ENCODE measurements at regions not wholly inside any gene's neighbourhood (a gene's known extent, or its start where the extent isn't known, plus 50 kb on each side); places are given as distances from the start of the nearest gene placed in this dataset.
A peak's percentile ranks its signal among the peaks of the same experiment; 100 is the strongest.

- ATAC-seq (ENCODE audit: low read depth in 2 of 2) (no peak), DNase-seq (no peak)
- Mint-ChIP-seq H3K4me3 (no peak overlapping the region), H3K27me3 (peaks cover 10% of the 10 kb centered on the region), H3K36me3 (no peaks in the 10 kb centered on the region), H3K4me1 (no peaks in the 10 kb centered on the region), H3K27ac (no peak overlapping the region), H3K9me3 (no peaks in the 10 kb centered on the region)
- no peaks in the 10 kb centered on the region for H3K27me3 ChIP-seq (ENCODE audit: control insufficient read depth, insufficient read depth, low read length)
- no peaks in the 10 kb centered on the region for H3K36me3 ChIP-seq (ENCODE audit: control insufficient read depth, insufficient read depth, low read length)
- no peaks in the 10 kb centered on the region for H3K9me3 ChIP-seq (ENCODE audit: control insufficient read depth in 2 of 2, low read length in 2 of 2)
- H3K4me3 ChIP-seq (ENCODE audit: low read depth, low read length), result no peak overlapping the region
- no peaks in the 10 kb centered on the region for H3K4me1 ChIP-seq (ENCODE audit: control insufficient read depth, insufficient read depth, low read length, poor library complexity, severe bottlenecking)
- H3K27ac ChIP-seq (ENCODE audit: insufficient read depth, low read length, poor library complexity, severe bottlenecking), result no peak overlapping the region
Measured at GRCh38 chr6:40809627-40810026, 222.5 kb upstream of the LRFN2 start.

GRCh38 chr6:40807484-40807883 lies 220.3 kb upstream of the LRFN2 start:
- no peaks in the 10 kb centered on the region for H3K9me3 ChIP-seq (ENCODE audit: control insufficient read depth in 2 of 2, low read length in 2 of 2)
- Mint-ChIP-seq H3K9me3 (no peaks in the 10 kb centered on the region), H3K27me3 (peaks cover 10% of the 10 kb centered on the region), H3K27ac (no peak overlapping the region), H3K36me3 (no peaks in the 10 kb centered on the region), H3K4me3 (no peak overlapping the region), H3K4me1 (no peaks in the 10 kb centered on the region)
- H3K27me3 ChIP-seq (ENCODE audit: control insufficient read depth, insufficient read depth, low read length), result no peaks in the 10 kb centered on the region
- ATAC-seq (ENCODE audit: low read depth in 2 of 2), result no peak
- DNase-seq, result no peak
- H3K36me3 ChIP-seq (ENCODE audit: control insufficient read depth, insufficient read depth, low read length), result no peaks in the 10 kb centered on the region
- no peak overlapping the region for H3K4me3 ChIP-seq (ENCODE audit: low read depth, low read length)
- H3K27ac ChIP-seq (ENCODE audit: insufficient read depth, low read length, poor library complexity, severe bottlenecking), result no peak overlapping the region
- no peaks in the 10 kb centered on the region for H3K4me1 ChIP-seq (ENCODE audit: control insufficient read depth, insufficient read depth, low read length, poor library complexity, severe bottlenecking)

GRCh38 chr6:40806256-40806864 lies 219.2 kb upstream of the LRFN2 start:
- Histone ChIP-seq H3K4me1 (ENCODE audit: control insufficient read depth, insufficient read depth, low read length, poor library complexity, severe bottlenecking) (no peaks in the 10 kb centered on the region), H3K27ac (ENCODE audit: insufficient read depth, low read length, poor library complexity, severe bottlenecking) (no peak overlapping the region), H3K27me3 (ENCODE audit: control insufficient read depth, insufficient read depth, low read length) (no peaks in the 10 kb centered on the region), H3K4me3 (ENCODE audit: low read depth, low read length) (no peak overlapping the region), H3K9me3 (ENCODE audit: control insufficient read depth in 2 of 2, low read length in 2 of 2) (no peaks in the 10 kb centered on the region), H3K36me3 (ENCODE audit: control insufficient read depth, insufficient read depth, low read length) (no peaks in the 10 kb centered on the region)
- Mint-ChIP-seq H3K4me3 (no peak overlapping the region), H3K9me3 (peaks cover 0 to 1% (median 0%) of the 10 kb centered on the region in 7 donors), H3K27me3 (peaks cover 9% of the 10 kb centered on the region), H3K4me1 (peaks cover 0 to 2% (median 0%) of the 10 kb centered on the region in 4 donors), H3K36me3 (no peaks in the 10 kb centered on the region), H3K27ac (no peak overlapping the region)
- DNase-seq (no peak), ATAC-seq (ENCODE audit: low read depth in 2 of 2) (no peak)

- no peak overlapping the region for H3K4me3 ChIP-seq (ENCODE audit: low read depth, low read length)
- H3K27me3 ChIP-seq (ENCODE audit: control insufficient read depth, insufficient read depth, low read length), result no peaks in the 10 kb centered on the region
- no peak overlapping the region for H3K27ac ChIP-seq (ENCODE audit: insufficient read depth, low read length, poor library complexity, severe bottlenecking)
- ATAC-seq (ENCODE audit: low read depth in 2 of 2), result no peak
- Mint-ChIP-seq H3K27ac (no peak overlapping the region), H3K4me1 (peaks cover 0 to 2% (median 0%) of the 10 kb centered on the region in 4 donors), H3K4me3 (no peak overlapping the region), H3K27me3 (peaks cover 5% of the 10 kb centered on the region), H3K9me3 (peaks cover 0 to 1% (median 0%) of the 10 kb centered on the region in 7 donors), H3K36me3 (no peaks in the 10 kb centered on the region)
- no peak for DNase-seq
- no peaks in the 10 kb centered on the region for H3K4me1 ChIP-seq (ENCODE audit: control insufficient read depth, insufficient read depth, low read length, poor library complexity, severe bottlenecking)
- H3K36me3 ChIP-seq (ENCODE audit: control insufficient read depth, insufficient read depth, low read length), result no peaks in the 10 kb centered on the region
- no peaks in the 10 kb centered on the region for H3K9me3 ChIP-seq (ENCODE audit: control insufficient read depth in 2 of 2, low read length in 2 of 2)
Measured at GRCh38 chr6:40805336-40805735, 218.2 kb upstream of the LRFN2 start.

- no peaks in the 10 kb centered on the region for H3K9me3 ChIP-seq (ENCODE audit: control insufficient read depth in 2 of 2, low read length in 2 of 2)
- Mint-ChIP-seq H3K27me3 (peaks cover 5% of the 10 kb centered on the region), H3K9me3 (peaks cover 0 to 1% (median 0%) of the 10 kb centered on the region in 7 donors), H3K4me3 (no peak overlapping the region), H3K4me1 (peaks cover 0 to 2% (median 0%) of the 10 kb centered on the region in 4 donors), H3K27ac (no peak overlapping the region), H3K36me3 (no peaks in the 10 kb centered on the region)
- H3K27ac ChIP-seq (ENCODE audit: insufficient read depth, low read length, poor library complexity, severe bottlenecking), result no peak overlapping the region
- no peaks in the 10 kb centered on the region for H3K36me3 ChIP-seq (ENCODE audit: control insufficient read depth, insufficient read depth, low read length)
- H3K4me3 ChIP-seq (ENCODE audit: low read depth, low read length), result no peak overlapping the region
- ATAC-seq (ENCODE audit: low read depth in 2 of 2) (no peak), DNase-seq (no peak)
- H3K27me3 ChIP-seq (ENCODE audit: control insufficient read depth, insufficient read depth, low read length), result no peaks in the 10 kb centered on the region
- no peaks in the 10 kb centered on the region for H3K4me1 ChIP-seq (ENCODE audit: control insufficient read depth, insufficient read depth, low read length, poor library complexity, severe bottlenecking)
Measured at GRCh38 chr6:40804905-40805304, 217.7 kb upstream of the LRFN2 start.

- H3K9me3 Mint-ChIP-seq, result peaks cover 0 to 1% (median 0%) of the 10 kb centered on the region in 7 donors
- H3K27ac Mint-ChIP-seq, result no peak overlapping the region
- H3K4me1 Mint-ChIP-seq, result peaks cover 0 to 2% (median 0%) of the 10 kb centered on the region in 4 donors
- no peak overlapping the region for H3K27ac ChIP-seq (ENCODE audit: insufficient read depth, low read length, poor library complexity, severe bottlenecking)
- peaks cover 5% of the 10 kb centered on the region for H3K27me3 Mint-ChIP-seq
- no peaks in the 10 kb centered on the region for H3K27me3 ChIP-seq (ENCODE audit: control insufficient read depth, insufficient read depth, low read length)
- DNase-seq, result no peak
- H3K4me3 ChIP-seq (ENCODE audit: low read depth, low read length), result no peak overlapping the region
- no peak for ATAC-seq (ENCODE audit: low read depth in 2 of 2)
- no peaks in the 10 kb centered on the region for H3K4me1 ChIP-seq (ENCODE audit: control insufficient read depth, insufficient read depth, low read length, poor library complexity, severe bottlenecking)
- H3K4me3 Mint-ChIP-seq, result no peak overlapping the region
- H3K9me3 ChIP-seq (ENCODE audit: control insufficient read depth in 2 of 2, low read length in 2 of 2), result no peaks in the 10 kb centered on the region
- H3K36me3 Mint-ChIP-seq, result no peaks in the 10 kb centered on the region
- no peaks in the 10 kb centered on the region for H3K36me3 ChIP-seq (ENCODE audit: control insufficient read depth, insufficient read depth, low read length)
Measured at GRCh38 chr6:40803897-40804702, 216.9 kb upstream of the LRFN2 start.

- Histone ChIP-seq H3K27me3 (ENCODE audit: control insufficient read depth, insufficient read depth, low read length) (no peaks in the 10 kb centered on the region), H3K27ac (ENCODE audit: insufficient read depth, low read length, poor library complexity, severe bottlenecking) (no peak overlapping the region), H3K9me3 (ENCODE audit: control insufficient read depth in 2 of 2, low read length in 2 of 2) (no peaks in the 10 kb centered on the region), H3K36me3 (ENCODE audit: control insufficient read depth, insufficient read depth, low read length) (no peaks in the 10 kb centered on the region), H3K4me3 (ENCODE audit: low read depth, low read length) (no peak overlapping the region), H3K4me1 (ENCODE audit: control insufficient read depth, insufficient read depth, low read length, poor library complexity, severe bottlenecking) (no peaks in the 10 kb centered on the region)
- Mint-ChIP-seq H3K27me3 (peaks cover 5% of the 10 kb centered on the region), H3K4me1 (peaks cover 0 to 2% (median 0%) of the 10 kb centered on the region in 4 donors), H3K4me3 (no peak overlapping the region), H3K27ac (peak overlapping the region in 1 of 3 donors; percentile 33), H3K36me3 (no peaks in the 10 kb centered on the region), H3K9me3 (peaks cover 0 to 3% (median 0%) of the 10 kb centered on the region in 7 donors)
- DNase-seq (no peak), ATAC-seq (ENCODE audit: low read depth in 2 of 2) (no peak)
Measured at GRCh38 chr6:40802481-40802880, 215.3 kb upstream of the LRFN2 start.
